HPDE6-E6E7 (cell line): ENCODE measurements at regions not wholly inside any gene's neighbourhood (a gene's known extent, or its start where the extent isn't known, plus 50 kb on each side); places are given as distances from the start of the nearest gene placed in this dataset.
A peak's percentile ranks its signal among the peaks of the same experiment; 100 is the strongest.
"Not testable (repeated sequence)": the region's sequence is repeated elsewhere in the genome, so short reads cannot be mapped to it uniquely, and the experiment has no call there.

Experiments
- DNase-seq: peaks from one replicate; pipeline ENCODE4 v3.0.0; 2011; ENCODE audit warnings: missing footprints; ENCODE audit errors: extremely low spot score

DNA sequence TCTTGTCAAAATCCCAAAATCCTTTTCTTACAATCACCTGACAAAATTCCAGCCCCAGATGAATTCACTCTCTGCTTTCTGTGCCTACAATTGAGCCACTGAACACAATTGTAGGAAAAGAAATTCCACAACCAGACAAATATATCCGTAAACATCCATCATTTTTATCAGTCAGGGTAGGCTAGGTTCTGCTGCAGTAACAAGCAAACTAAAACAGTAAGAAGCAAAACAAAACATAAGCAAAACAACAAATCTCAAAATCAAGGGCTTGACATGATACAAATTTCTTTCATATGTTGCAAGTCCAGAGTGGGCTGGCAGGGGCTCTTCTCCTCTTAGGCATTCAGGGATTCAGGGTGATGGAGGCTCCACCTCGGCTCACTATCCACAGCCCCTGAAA is 114.2 kb upstream of the MAN2A1 start:
- no peak for DNase-seq

GRCh38 chr5:109574985-109575384 is 114.7 kb upstream of the MAN2A1 start:
- no peak for DNase-seq

GRCh38 chr5:109573766-109574165 is 116.0 kb upstream of the MAN2A1 start:
- DNase-seq, result no peak

GRCh38 chr5:109573256-109573655 is 116.5 kb upstream of the MAN2A1 start:
- no peak for DNase-seq

- DNase-seq, result no peak
These were observed 117.9 kb upstream of the MAN2A1 start for GRCh38 chr5:109571785-109572184.

GRCh38 chr5:109570362-109570874 is 119.3 kb upstream of the MAN2A1 start:
- DNase-seq, result no peak

- no peak for DNase-seq
These were observed 122.2 kb upstream of the MAN2A1 start for GRCh38 chr5:109567374-109568044.

DNA sequence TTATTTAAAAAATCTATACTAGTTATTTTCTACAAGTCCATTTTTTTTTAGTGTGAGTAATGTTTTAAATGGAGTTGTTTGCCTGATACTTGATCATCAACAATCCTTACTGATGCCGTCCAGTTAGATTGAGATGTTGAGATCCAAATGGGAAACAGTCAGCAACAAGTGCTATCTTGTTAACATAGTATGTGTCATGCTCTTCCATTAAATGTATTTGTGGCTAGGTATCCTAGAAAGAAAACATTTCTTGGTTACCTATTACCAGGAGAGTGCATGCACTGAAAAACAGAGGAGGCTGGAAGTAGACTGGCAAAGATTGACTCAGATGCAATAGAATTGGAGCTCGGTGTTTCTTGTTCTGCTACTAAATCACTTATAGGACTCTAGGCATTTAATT is 123.4 kb upstream of the MAN2A1 start:
- DNase-seq, result peak; percentile 50

- DNase-seq, result no peak
These were observed 126.0 kb upstream of the MAN2A1 start for GRCh38 chr5:109563739-109564138.

GRCh38 chr5:109563189-109563588 is 126.5 kb upstream of the MAN2A1 start:
- no peak for DNase-seq

DNA sequence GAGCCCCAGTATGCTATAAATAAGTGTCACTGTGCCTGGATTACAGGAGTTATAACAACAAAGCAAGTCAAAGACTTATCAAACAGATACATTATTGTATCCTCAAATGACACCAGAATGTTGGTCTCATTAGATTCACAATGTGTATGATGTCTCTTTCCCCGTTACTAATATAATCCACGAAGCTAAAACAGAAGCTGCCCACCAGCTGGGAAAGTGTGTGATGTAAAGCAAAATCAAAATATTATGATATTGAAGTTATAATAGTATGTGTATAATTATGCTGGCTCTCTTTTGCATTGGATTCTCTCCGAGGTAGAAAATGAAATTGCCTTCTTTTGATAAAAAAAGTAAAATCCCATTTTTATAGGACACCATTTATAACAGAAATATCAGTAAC is 127.3 kb upstream of the MAN2A1 start:
- DNase-seq, result no peak

DNA sequence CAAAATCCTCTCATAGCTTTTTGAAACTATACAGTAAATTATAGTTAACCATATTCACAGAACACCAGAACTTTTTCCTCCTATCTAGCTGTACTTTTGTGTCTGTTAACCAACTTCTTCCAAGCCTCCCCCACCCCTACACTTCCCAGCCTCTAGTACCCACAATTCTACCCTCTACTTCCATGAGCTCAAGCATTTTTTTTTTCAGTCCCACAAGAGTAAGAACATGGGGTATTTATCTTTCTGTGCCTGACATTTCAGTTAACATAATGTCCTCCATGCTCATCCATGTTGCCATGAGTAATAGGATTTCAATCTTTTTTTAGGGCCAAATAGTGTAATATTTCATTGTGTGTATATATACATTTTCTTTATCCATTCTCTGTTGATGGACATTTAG is 128.3 kb upstream of the MAN2A1 start:
- DNase-seq, result no peak

- no peak for DNase-seq
These were observed 129.2 kb upstream of the MAN2A1 start for GRCh38 chr5:109560554-109560953.

DNA sequence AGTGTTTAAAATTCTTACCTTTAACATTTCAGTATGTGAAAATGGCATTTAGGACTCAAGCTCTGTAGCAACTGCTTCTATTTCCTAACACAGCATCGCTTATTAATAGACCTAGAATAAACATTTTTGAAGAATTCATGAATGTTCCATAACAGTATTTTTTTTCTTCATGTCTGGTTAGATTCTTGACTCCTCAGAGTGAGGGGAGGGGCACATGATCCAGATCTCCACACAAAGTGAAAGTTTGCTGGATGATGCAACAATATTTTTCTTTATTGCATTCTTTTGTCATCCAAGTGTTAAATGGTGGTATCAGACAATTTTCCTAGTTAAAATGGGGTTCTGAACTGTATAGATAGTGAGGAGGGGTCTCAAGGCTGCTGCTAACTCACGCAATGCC is 130.8 kb upstream of the MAN2A1 start:
- no peak for DNase-seq

DNA sequence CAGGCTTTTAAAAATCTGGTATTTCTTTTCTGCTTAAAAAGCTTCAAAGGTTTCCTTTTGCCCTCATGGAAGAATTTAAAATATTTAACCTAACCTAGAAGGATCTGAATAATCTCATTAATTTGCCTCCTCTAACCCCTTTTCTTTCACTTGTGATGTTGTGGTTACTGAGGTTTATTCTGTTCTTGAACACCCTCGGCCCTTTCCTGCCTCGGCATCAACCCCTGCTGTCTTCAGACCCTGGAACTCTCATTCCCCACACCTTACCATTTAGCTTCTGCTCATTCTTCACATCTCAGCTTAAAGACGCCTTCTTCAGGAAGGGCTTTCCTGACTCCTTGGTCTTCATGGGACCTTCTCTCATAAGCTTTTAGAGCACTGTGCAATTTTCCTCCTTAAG is 131.4 kb upstream of the MAN2A1 start:
- no peak for DNase-seq

DNA sequence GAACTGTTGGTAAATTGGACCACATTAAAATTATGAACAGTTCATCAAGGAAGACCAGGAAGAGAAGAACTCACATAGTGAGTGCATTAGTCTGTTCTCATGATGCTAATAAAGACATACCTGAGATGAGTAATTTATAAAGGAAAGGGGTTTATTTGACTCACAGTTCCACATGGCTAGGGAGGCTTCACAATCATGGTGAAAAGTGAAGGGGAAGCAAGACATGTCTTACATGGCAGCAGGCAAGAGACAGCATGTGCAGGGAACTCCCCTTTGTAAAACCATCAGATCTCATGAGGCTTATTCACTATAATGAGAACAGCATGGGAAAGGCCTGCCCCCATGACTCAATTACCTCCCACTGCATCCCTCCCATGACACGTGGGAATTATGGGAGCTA is 135.9 kb upstream of the MAN2A1 start:
- DNase-seq, result no peak

DNA sequence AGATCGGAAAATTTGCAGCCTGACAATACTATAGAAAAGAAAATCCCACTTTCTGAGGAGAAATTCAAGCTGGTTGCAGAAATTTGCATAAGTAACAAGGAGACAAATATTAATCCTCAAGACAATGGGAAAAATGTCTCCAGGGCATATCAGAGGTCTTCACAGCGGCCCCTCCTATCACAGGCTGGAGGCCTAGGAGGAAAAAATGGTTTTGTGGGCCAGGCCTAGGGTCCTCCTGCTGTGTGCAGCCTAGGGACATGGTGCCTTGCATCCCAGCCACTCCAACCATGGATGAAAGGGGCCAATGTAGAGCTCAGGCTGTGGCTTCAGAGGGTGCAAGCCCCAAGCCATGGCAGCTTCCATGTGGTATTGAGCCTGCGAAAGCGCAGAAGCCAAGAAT is 138.5 kb upstream of the MAN2A1 start:
- DNase-seq, result not testable (repeated sequence)

DNA sequence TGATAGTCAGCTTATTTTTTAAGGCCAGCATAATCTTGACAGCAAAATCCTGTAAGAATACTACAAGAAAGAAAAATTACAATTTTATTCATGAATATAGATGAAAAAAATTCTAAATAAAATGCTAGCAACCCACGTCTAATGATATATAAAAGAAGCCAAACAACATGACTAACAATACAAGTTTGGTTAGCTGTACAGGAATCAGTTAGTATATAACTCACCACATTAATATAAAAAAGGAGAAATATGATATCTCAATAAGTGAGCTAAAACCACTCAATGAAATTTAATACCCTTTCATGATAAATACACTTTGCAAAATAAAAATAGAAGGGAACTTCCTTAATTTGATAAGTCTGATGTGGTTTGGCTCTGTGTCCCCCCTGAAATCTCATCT is 139.7 kb upstream of the MAN2A1 start:
- no peak for DNase-seq

DNA sequence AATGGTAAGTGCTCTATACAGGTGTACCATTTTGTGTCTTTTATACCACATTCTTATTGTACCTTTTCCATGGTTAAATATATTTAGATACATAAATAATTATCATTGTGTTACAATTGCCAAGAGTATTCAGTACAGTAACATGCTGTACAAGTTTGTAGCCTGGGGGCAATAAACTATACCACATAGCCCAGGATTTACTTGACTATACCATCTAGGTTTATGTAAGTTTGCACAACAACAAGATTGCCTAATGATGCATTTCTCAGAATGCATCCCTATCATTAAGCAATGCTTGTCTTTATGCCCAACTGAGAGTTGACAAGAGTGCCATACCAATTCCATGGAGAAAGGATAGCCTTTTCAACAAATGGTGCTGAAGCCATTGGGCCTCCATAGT is 136.7 kb upstream of the PJA2 start:
- no peak for DNase-seq

- DNase-seq, result not testable (repeated sequence)
These were observed 135.1 kb upstream of the PJA2 start for GRCh38 chr5:109544873-109545272.

DNA sequence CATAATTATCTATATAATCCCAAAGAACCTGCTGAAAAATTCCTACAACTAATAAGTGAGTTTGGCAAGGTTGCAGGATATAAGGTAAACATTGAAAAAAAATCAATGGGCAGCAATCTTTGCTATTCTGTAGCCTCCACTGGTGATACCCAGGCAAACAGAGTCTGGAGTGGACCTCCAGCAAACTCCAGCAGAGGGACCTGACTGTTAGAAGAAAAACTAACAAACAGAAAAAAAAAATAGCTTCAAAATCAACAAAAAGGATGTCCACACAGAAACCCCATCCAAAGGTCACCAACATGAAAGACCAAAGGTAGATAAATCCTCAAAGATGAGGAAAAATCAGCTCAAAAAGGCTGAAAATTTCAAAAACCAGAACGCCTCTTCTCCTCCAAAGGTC is 128.9 kb upstream of the PJA2 start:
- DNase-seq, result not testable (repeated sequence)

- not testable (repeated sequence) for DNase-seq
These were observed 125.3 kb upstream of the PJA2 start for GRCh38 chr5:109535090-109535489.

DNA sequence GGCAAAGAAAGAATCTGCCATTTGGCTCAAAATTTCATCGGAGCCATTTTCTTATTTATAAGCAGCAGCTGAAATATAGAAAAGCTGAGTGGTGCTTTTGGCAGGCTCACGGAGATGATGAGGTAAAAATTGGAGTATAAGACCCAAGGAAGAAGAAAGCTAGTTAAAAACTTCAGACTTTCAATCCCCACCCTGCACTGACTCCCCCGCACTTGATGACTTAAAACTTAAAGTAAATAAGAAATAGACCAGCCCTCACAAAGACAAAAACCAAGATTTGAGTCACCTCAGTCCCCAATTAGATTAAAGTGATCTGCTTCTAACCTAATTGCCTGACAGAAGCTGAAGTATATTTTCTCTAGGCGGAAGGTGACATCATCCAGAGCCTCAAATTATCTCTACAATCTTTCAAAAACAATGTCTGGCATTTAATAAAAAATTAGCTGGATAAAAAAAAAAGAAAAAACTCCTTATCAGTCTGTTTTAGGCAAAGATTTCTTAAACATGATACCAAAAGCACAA is 124.0 kb upstream of the PJA2 start:
- no peak for DNase-seq
